Activated CD4-positive, CD25-positive, alpha-beta regulatory T cell treated with anti-CD3 and anti-CD28 coated beads, Interleukin-2, amount 50 U/mL, for 72 hours (primary cell): ENCODE measurements at regions not wholly inside any gene's neighbourhood (a gene's known extent, or its start where the extent isn't known, plus 50 kb on each side); places are given as distances from the start of the nearest gene placed in this dataset.
A peak's percentile ranks its signal among the peaks of the same experiment; 100 is the strongest.
"Not testable (repeated sequence)": the region's sequence is repeated elsewhere in the genome, so short reads cannot be mapped to it uniquely, and the experiment has no call there.

Experiments used
- DNase-seq: peaks from one replicate; pipeline ENCODE4 v3.0.0; 2021

DNA sequence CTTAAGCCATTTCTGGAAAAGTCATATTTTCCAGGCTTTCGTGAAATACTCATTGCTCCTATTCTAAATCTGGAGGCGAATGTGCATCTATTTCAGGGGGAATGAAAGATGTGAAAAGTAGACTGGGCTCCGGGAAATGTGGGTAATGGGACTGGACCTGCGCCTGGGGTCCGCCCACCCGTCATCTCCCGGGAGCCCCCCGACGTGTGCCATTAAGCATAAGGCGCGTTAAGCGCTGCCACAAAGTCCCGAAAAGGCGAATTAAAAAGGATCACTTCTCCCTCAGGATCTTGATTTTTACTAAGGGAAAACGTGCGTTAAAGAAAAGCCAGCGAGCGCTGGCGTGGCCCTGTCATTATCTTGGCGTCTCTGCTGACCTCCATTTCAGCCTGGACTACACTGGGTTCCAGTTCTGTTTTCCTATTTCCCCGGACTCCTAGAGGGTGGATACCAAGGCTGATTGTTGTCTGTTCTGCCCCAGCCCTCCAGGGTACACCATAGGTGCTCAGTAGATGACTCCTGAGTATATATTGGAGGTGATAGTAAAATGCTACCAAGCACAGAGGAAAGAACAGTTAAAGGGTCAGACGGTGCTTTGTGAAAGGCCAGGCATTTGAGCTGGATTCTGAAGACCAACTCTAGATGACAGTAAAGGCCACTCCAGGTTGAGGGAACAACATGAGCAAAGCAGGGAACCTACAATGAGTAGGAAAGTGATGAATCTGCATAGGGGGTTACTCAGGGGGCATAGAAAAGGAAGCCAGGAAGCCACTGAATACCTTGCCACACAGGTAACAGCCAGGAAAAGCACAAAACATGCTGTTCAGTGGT is 89.2 kb upstream of the ARID1B start:
- no peak for DNase-seq

DNA sequence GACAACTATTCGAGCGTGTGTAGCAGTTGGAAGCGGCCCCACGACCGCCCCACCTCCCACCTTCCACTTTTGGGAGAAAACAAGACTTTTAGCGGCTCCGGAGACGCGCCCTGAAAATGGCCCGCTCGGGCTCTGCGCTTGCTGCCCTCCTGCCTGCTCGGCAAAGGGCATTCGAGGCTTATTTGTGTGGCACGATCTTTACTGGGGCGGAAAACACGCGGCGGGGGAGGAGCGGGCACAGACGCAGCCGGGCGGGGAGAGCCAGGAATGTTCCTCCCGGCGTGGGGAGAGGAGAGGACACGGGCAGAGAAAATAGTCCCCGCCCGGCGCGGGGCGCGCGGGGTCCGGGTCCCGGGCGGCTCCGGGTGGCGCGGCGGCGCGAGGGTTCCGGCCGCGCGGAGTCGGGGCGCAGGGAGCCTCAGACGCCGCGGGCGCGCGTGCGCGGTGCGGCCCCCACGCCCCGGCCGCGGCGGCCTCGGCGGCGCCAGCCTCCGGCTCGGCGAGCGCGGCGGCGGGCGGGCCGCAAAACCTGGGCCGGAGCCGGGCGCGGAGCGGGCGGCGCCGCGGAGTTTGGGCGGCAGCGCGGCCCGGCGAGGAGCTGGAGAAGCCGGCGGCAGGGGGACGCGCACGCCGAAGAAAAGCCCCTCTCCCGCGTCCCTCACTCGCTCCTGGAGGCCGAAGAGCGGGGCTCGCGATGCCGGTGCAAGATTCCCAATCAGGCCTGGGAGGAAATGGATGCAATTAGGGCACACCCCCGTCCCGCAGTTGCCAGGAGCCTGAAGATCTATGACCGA is 90.0 kb upstream of the ARID1B start:
- peak; percentile 80 for DNase-seq

- no peak for DNase-seq
Measured at GRCh38 chr6:156686301-156686994, 90.7 kb upstream of the ARID1B start.

DNA sequence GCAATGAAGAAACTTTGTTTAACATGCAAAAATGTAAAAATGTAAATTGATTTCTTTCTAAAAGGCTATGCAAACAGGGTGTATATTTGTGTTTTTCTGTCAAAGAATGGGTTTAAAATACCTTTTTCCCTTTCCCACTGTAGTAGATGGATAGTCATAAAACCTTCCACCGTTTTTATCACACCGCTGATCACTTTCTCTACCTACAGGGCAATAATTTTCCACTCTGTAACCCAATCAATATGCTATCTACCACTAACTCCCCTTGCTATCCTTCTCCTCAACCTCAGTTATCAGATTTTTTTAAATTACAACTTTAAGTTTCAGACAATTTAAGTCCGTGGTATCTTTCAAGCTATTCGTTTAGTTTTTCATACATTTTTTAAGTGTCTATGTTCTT is 91.4 kb upstream of the ARID1B start:
- DNase-seq, result no peak

- no peak for DNase-seq
Measured at GRCh38 chr6:156683821-156684220, 93.4 kb upstream of the ARID1B start.

GRCh38 chr6:156676721-156677120 is 100.5 kb upstream of the ARID1B start:
- no peak for DNase-seq

DNA sequence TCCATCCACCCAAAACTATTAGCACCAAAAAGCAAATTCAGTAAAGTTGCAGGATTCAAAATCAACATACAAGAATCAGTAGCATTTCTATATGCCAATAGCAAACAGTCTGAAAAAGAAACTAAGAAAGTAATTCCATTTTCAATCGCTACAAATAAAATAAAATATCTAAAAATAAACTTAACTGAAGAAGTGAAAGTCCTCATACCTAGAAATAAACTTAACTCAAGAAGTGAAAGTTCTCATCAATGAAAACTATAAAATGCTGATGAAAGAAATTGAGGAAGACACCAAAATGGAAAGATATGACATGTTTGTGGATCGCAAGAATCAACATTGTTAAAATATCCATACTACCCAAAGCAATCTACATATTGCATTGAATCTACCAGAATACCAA is 103.0 kb upstream of the ARID1B start:
- no peak for DNase-seq

GRCh38 chr6:156670097-156670496 is 107.1 kb upstream of the ARID1B start:
- DNase-seq, result not testable (repeated sequence)

- DNase-seq, result no peak
Measured at GRCh38 chr6:156662025-156662445, 115.1 kb upstream of the ARID1B start.

- DNase-seq, result no peak
Measured at GRCh38 chr6:156660389-156660788, 116.8 kb upstream of the ARID1B start.

DNA sequence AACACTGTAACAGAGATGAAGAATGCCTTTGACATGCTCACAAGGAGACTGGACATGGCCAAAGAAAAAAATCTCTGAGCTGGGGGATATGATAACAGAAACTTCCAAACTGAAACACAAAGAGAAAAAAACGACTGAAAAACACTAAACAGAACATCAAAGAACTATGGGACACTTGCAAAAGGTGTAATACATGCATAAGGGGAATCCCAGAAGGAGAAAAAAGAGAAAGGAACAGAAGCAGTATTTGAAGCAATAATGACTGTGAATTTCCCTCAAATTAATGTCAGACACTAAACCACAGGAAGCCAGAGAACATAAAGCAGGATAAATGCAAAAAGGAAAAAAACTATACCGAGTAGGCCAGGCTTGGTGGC is 117.4 kb upstream of the ARID1B start:
- no peak for DNase-seq

DNA sequence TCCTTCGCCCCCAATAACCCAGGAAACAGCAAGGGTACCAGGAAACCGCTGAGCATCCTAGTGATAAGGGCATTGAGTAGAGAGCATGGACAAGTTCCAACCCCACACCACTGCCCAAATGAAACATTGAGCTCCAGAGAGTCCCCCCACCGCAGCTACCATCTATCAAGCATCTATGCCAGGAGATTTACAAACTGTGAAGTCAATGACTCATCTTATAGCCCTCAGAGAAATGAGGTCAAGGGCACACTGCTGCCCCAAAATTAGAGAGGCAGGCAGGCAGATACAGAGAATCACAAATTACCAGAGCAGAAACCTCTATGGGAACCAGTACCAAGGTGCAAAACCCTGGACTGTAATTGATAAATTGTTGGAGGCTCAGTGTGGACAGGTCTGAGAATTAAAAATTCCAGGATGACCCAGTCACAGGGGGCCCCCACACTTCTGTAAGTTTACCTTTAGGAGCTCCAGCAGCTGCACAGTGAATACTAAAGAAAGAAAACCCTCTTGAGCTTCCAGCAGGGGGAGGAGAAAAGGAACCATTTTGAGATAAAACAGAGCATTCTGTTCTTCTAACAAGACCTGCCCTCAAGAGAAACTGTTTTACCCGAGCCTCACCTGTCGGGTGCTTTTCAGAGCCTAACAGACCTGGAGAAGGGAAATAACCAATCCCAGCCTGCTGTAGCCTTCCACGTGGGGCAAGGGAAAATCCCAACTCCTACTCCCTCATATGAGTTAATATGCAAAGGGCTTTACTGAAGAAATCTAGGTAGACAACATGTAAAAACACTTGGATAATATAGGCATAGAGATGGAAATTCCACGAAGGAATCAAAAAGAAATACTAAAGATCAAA is 118.0 kb upstream of the ARID1B start:
- no peak for DNase-seq

DNA sequence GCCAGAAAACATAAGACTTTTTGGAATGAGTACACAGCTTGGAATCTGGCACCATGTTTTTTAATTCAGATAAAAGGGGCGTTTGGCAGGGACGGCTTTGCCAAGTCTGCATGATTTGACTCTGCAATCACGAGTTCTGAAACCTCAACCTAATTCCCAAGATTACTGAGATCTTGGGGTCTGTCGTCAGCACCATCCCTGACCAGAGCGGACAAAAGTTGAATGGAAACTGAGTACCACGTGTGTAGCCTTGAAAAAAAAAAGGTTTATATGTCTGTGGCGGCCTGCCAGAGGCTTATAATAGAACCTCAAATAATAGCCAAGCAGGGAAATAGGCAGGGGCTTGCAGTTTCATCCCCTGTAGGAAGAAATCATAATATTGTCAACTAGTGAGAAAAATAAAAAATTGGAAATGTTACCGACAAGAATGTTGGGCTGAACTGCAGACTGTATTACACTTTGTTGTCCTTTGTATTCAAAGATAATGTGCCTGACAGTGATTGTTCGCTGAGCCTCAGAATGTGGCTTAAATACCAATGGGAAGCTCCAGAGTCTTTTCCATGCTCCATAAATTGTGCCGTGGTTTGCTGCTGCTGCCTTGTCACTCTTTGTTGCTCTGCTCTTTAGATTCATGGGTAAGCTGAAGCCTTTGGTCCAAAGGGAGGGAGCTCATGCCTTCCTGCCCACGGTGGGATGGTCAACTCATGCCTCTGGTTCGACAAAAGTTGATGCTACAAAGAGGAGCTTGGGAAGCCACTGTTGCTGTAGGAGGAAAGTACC is 118.8 kb upstream of the ARID1B start:
- DNase-seq, result no peak

DNA sequence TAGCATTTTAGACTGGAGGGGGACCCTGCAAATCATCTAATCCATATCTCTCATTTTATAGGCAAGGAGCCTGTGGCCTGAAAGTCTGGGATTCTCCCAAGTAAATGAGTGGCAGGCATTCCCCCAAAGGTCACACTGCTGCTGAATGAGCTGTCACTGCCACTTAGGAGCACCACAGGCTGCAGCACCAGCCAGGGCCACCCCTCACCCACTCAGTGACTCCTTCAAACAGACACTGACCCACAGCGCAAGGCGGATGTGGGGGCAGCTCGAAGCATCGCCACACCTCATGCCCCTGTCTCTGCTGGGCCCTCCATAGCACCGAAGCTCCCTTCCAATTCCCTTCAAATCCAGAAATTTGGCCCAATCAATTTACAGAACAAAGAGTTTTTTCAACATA is 119.9 kb upstream of the ARID1B start:
- no peak for DNase-seq

- no peak for DNase-seq
Measured at GRCh38 chr6:156654919-156655918, 122.0 kb upstream of the ARID1B start.

- no peak for DNase-seq
Measured at GRCh38 chr6:156652231-156652750, 124.9 kb upstream of the ARID1B start.

- DNase-seq, result no peak
Measured at GRCh38 chr6:156651486-156651885, 125.7 kb upstream of the ARID1B start.

- no peak for DNase-seq
Measured at GRCh38 chr6:156650896-156651390, 126.2 kb upstream of the ARID1B start.

DNA sequence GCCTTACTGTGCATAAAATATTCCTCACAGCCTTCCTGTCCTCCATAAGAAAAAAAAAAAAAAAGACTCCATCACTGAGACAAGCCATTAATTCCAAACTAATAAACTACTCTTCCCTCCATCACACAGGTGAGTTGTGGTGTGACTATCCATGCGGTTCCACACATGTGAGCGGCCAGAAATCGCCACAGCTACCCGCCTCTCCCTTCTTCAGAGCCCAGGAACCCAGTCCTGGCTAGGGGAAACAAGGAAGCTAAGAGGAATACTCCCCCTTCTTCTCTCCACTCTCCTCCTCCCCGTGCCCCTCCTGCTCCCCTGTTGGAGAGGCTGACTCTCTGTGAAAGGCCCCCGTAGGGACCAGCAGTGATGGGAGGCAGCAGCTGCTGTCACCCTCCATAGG is 128.6 kb upstream of the ARID1B start:
- DNase-seq, result no peak

- DNase-seq, result no peak
Measured at GRCh38 chr6:156647991-156648390, 129.2 kb upstream of the ARID1B start.
